ENCODE measurements at regions not wholly inside any gene's neighbourhood (a gene's known extent, or its start where the extent isn't known, plus 50 kb on each side); places are given as distances from the start of the nearest gene placed in this dataset.

DNA sequence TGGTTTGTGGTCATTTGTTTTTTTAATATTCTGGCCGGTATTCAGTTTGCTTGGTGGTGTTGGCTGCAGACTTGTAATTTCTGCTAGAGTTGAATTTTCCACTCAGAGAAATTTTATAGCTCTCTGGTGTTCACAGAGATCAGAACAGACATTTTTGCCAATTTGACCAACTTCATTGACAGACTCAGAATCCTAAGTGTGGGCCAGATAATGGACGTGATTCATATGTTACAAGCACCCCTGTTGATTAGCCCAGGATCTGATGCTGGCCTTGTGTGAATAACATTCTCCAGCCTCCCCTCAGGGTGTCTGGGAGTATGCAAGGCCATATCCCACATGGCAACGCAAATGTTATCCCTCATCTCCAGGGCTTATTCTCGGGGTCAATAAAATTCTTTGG is 283.8 kb downstream of the C7orf25 start:
- TF ChIP-seq, protein P1, sequence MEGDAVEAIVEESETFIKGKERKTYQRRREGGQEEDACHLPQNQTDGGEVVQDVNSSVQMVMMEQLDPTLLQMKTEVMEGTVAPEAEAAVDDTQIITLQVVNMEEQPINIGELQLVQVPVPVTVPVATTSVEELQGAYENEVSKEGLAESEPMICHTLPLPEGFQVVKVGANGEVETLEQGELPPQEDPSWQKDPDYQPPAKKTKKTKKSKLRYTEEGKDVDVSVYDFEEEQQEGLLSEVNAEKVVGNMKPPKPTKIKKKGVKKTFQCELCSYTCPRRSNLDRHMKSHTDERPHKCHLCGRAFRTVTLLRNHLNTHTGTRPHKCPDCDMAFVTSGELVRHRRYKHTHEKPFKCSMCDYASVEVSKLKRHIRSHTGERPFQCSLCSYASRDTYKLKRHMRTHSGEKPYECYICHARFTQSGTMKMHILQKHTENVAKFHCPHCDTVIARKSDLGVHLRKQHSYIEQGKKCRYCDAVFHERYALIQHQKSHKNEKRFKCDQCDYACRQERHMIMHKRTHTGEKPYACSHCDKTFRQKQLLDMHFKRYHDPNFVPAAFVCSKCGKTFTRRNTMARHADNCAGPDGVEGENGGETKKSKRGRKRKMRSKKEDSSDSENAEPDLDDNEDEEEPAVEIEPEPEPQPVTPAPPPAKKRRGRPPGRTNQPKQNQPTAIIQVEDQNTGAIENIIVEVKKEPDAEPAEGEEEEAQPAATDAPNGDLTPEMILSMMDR (IDR thresholded peaks at IDR 0.05; ENCODE audit: extremely low read depth in 1 of 2, insufficient read depth in 1 of 2, low read depth in 1 of 2, low read length in 2 of 2) = no peak
- no peak for TF ChIP-seq POLR2A (IDR thresholded peaks at IDR 0.05; ENCODE audit: low read depth, low read length)
- no peak for TF ChIP-seq EZH2 (IDR thresholded peaks at IDR 0.05; ENCODE audit: borderline replicate concordance, low read depth, low read length, severe bottlenecking)
- no peak for TF ChIP-seq FOS (IDR thresholded peaks at IDR 0.05; ENCODE audit: borderline replicate concordance, insufficient read depth, low read length)
- TF ChIP-seq POLR2AphosphoS5 (IDR thresholded peaks at IDR 0.05; ENCODE audit: insufficient read depth, low read depth, low read length) = no peak
- TF ChIP-seq, protein P2, sequence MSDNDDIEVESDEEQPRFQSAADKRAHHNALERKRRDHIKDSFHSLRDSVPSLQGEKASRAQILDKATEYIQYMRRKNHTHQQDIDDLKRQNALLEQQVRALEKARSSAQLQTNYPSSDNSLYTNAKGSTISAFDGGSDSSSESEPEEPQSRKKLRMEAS (IDR thresholded peaks at IDR 0.05; ENCODE audit: insufficient read depth, insufficient read length) = no peak
- TF ChIP-seq MYC (IDR thresholded peaks at IDR 0.05; ENCODE audit: low read depth, low read length) = no peak
